Stimulated activated naive CD8-positive, alpha-beta T cell treated with anti-CD3 and anti-CD28 coated beads, Interleukin-15, Interleukin-2, amounts not matched to agents 100 ng/mL and 50 ng/mL, for 24 hours (primary cell): ENCODE measurements at regions not wholly inside any gene's neighbourhood (a gene's known extent, or its start where the extent isn't known, plus 50 kb on each side); places are given as distances from the start of the nearest gene placed in this dataset.
"Not testable (repeated sequence)": the region's sequence is repeated elsewhere in the genome, so short reads cannot be mapped to it uniquely, and the experiment has no call there.

ENCODE experiments used
- H3K27ac Mint-ChIP-seq: one replicate; pipeline ENCODE4 v1.8.0; 2021; ENCODE audit warnings: mild to moderate bottlenecking, mixed read lengths
- H3K27me3 Mint-ChIP-seq: one replicate; pipeline ENCODE4 v1.8.0; 2021; ENCODE audit warnings: mixed read lengths
- H3K36me3 Mint-ChIP-seq: one replicate; pipeline ENCODE4 v1.8.0; 2021; ENCODE audit warnings: low read depth, mixed read lengths
- H3K4me1 Mint-ChIP-seq: one replicate; pipeline ENCODE4 v1.8.0; 2021; ENCODE audit warnings: low read depth, mixed read lengths
- H3K4me3 Mint-ChIP-seq: one replicate; pipeline ENCODE4 v1.8.0; 2021; ENCODE audit warnings: mild to moderate bottlenecking, mixed read lengths
- H3K9me3 Mint-ChIP-seq: one replicate; pipeline ENCODE4 v1.8.0; 2021; ENCODE audit warnings: mixed read lengths

DNA sequence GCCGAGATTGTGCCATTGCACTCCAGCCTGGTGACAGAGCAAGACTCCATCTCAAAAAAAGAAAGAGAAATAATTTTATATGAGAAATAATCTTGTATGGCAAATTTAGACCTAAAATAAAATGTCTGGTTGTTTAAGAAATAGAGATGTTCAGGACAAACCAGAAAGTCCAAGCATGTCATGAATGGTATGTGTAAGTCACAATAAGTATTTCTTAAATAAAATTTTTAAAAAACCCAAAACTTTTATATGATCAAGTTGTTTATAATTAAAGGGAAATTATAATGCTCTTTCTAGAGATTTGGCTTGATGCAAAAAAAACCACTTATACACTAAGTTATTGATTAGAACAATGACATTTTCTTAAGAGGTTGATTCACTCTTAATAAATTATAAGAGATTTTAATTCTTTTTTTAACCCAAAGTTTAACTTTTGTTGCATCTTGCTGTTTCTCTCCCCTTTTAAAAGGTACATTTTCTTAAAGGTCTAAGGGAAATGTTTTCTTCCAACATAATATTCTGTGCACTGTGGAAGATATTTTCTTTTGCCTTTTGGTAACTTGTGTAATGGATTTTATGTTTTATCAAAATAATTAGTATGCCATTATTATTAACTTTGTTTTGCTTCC is 105.7 kb downstream of the RTP4 start:
- H3K4me3 Mint-ChIP-seq: no peak overlapping the region
- H3K27ac Mint-ChIP-seq: no peak overlapping the region
- peaks cover 13% of the 10 kb centered on the region for H3K9me3 Mint-ChIP-seq
- H3K36me3 Mint-ChIP-seq: no peaks in the 10 kb centered on the region
- peaks cover 12% of the 10 kb centered on the region for H3K27me3 Mint-ChIP-seq
- H3K4me1 Mint-ChIP-seq: no peaks in the 10 kb centered on the region

DNA sequence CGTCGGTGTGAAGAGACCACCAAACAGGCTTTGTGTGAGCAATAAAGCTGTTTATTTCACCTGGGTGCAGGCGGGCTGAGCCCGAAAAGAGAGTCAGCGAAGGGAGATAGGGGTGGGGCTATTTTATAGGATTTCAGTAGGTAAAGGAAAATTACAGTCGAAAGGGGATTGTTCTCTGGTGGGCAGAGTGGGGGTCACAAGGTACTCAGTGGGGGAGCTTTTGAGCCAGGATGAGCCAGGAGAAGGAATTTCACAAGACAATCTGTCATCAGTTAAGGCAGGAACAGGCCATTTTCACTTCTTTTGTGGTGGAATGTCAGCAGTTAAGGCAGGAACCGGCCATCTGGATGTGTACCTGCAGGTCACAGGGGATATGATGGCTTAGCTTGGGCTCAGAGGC is 98.1 kb downstream of the RTP4 start:
- H3K27me3 Mint-ChIP-seq: peaks cover 12% of the 10 kb centered on the region
- H3K4me1 Mint-ChIP-seq, H3K4me3 Mint-ChIP-seq, H3K9me3 Mint-ChIP-seq, H3K36me3 Mint-ChIP-seq, H3K27ac Mint-ChIP-seq: not testable (repeated sequence)

DNA sequence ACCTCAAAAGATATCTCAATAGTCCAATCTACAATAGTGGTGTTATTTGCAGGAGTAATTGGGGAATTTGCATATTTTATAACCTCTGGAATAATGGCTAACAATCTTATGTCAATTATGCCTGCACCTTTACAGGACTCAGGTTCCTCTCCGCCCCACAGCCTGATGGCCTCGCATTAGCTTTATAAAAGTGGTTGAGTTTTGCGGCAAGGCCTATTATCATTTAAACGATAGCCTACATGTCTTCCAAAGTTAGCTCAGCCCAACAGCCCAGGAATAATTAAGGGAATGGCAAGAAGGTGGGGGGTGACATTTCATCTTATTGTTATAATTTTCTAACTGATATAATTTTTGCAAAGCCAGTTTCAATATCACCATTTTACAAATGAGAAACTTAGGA is 97.3 kb downstream of the RTP4 start:
- H3K27me3 Mint-ChIP-seq: peaks cover 11% of the 10 kb centered on the region
- no peak overlapping the region for H3K4me3 Mint-ChIP-seq
- H3K27ac Mint-ChIP-seq: no peak overlapping the region
- H3K9me3 Mint-ChIP-seq: no peaks in the 10 kb centered on the region
- H3K36me3 Mint-ChIP-seq: no peaks in the 10 kb centered on the region
- H3K4me1 Mint-ChIP-seq: no peaks in the 10 kb centered on the region

DNA sequence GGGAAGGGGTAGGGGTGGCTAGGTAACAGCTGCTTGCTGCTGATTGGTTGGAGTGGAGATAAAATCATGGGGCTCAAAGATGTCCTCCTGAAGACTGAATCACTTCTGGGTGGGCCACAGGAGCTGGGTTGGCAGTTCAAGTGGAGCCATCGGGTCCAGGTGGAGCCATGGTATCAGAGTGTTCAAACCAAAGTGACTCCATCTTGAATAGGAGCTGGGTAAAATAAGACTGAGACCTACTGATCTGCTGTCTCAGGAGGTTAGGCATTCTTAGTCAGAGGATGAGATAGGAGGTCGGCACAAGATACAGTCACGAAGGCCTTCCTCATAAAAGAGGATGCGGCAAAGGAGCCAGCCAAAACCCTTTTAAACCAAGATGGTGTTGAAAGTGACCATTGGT is 96.5 kb downstream of the RTP4 start:
- H3K36me3 Mint-ChIP-seq: no peaks in the 10 kb centered on the region
- H3K27me3 Mint-ChIP-seq: peaks cover 7% of the 10 kb centered on the region
- no peaks in the 10 kb centered on the region for H3K9me3 Mint-ChIP-seq
- no peak overlapping the region for H3K4me3 Mint-ChIP-seq
- H3K27ac Mint-ChIP-seq: no peak overlapping the region
- no peaks in the 10 kb centered on the region for H3K4me1 Mint-ChIP-seq

DNA sequence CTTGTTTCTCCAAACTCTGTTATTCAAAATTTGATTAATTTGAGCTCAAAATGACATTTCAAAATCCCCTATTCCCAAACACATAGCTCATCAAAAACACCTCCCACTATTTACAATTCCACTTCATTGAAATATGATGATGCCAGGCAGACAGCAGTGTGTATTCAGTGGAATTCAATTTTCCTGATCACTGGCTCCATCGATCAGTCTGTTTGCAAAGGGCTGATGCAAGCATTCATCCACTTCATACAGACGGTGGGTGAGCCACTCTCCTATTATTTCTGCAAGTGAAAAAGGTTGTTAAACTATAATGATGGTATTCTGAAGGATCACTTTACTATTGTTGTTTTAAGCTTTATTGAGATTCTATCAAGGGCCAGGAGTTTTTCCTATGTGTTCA is 90.7 kb downstream of the RTP4 start:
- Mint-ChIP-seq H3K27me3 (peaks cover 18% of the 10 kb centered on the region), H3K4me1 (no peaks in the 10 kb centered on the region), H3K9me3 (no peaks in the 10 kb centered on the region), H3K4me3 (no peak overlapping the region), H3K36me3 (no peaks in the 10 kb centered on the region), H3K27ac (no peak overlapping the region)

DNA sequence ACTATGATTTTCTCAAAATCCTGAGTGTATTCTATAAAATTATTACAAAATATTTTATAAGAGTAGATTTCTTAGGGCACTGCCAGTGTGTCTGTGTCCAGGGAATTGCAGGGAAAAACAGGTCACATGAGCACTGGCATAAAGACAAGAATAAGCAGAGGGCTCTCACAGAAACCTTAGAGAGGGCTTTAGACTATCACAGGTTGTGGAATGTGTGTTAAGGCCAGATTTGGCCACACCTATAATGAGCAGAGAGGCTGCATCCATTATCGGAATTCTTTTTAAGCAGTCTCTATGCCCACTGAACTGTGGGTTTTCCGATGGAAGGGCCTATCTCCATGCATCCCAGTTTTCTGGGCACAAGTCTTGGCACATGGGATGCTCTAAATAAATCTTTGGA is 90.2 kb downstream of the RTP4 start:
- H3K27ac Mint-ChIP-seq: no peak overlapping the region
- no peaks in the 10 kb centered on the region for H3K36me3 Mint-ChIP-seq

DNA sequence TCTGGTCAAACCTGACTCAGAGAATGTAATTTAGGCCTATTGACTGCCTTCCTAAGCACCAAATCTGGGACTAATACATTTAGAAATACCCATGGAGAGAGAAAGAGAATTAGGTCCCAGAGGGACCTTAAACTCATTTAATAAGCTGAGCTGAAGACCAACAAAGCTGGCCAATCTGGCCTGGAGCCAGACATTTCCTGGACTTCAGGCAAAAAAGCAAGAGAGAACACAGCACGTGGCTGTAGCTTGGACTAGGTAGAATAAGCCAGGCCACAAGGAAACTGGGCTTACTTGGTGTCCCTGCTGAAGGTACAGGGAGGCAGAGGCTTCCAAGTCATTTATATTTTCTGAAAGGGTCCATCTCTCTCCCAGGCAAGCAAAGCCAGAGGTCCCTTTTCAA is 88.1 kb downstream of the RTP4 start:
- H3K4me1 Mint-ChIP-seq: no peaks in the 10 kb centered on the region
- peaks cover 20% of the 10 kb centered on the region for H3K27me3 Mint-ChIP-seq
- no peaks in the 10 kb centered on the region for H3K9me3 Mint-ChIP-seq
- no peak overlapping the region for H3K4me3 Mint-ChIP-seq
- H3K36me3 Mint-ChIP-seq: no peaks in the 10 kb centered on the region
- H3K27ac Mint-ChIP-seq: no peak overlapping the region

More for the DNA sequence above, 90.2 kb downstream of the RTP4 start:
- peaks cover 17% of the 10 kb centered on the region for H3K27me3 Mint-ChIP-seq
- H3K4me3 Mint-ChIP-seq: no peak overlapping the region
- no peaks in the 10 kb centered on the region for H3K9me3 Mint-ChIP-seq
- H3K4me1 Mint-ChIP-seq: no peaks in the 10 kb centered on the region

DNA sequence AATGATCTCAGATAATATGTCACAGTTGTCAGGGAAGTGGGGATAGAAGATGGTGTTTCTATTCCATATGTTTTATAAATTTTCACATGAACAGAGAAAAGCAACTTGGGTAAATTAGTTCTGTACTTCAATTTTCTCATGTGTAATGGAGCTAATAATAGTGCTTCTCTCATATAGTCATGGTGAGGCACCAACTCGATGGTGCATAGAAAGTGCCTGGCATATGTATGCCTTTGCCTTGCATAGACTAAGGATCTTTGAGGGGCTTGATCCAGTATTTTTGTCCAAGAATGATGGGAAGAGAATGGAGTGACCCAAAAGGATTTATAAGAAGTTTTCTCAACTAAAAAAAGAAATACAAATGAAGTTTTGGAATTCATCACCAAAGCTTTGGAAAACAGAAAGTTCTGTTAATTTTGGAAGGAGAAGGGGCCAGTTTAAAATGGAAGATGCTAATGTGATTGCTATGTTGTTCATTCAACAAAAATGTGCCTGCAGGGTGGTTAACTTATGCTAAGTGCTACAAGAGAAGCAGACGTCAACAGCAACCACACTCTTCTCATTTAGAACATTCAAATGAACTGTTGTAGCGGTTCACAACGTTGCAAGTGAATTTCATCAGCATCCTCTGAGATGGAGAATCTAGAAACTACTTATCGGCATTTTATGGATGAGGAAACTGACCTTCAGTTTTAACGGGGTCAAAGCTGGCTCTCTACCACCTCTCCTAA is 86.1 kb downstream of the RTP4 start:
- Mint-ChIP-seq H3K27ac (no peak overlapping the region), H3K4me1 (no peaks in the 10 kb centered on the region), H3K27me3 (peaks cover 19% of the 10 kb centered on the region), H3K9me3 (no peaks in the 10 kb centered on the region), H3K36me3 (no peaks in the 10 kb centered on the region), H3K4me3 (no peak overlapping the region)

DNA sequence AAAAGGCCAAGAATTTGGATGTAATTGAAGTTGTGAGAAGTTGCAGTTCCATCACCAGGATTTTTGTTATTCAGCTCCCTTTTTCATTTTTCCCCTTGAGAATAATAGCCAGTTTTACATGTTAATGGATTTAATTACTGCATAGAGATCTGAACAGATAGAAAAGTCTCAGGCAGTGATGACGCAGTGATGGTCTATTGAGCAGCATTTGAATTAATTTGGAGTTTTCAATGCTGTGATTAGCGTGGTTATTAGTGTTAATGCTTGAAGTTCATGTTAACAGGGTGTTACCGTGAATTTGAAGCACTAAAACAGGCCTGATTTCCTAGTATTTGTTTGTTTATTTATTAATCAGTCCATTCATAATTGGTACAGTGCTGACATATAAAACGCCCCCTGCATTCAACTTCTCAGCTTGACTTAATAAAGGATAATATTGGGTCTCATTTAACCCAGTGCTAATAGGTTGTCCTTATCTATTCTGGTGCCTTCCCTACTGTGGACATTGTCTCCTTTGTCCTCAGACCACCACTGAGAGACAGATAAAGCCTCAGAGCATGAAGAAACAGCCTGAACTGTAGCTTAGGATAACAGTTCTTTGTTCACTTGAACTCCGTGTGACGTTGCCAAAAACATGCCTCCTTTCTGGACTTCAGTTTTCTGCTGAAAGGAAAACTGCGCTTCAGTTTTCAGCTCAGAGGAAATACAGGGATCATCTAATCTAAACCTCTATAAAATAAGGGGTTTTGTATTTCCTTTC is 82.4 kb downstream of the RTP4 start:
- Mint-ChIP-seq H3K27me3 (peaks cover 12% of the 10 kb centered on the region), H3K4me1 (no peaks in the 10 kb centered on the region), H3K27ac (no peak overlapping the region), H3K36me3 (no peaks in the 10 kb centered on the region), H3K9me3 (no peaks in the 10 kb centered on the region), H3K4me3 (no peak overlapping the region)

DNA sequence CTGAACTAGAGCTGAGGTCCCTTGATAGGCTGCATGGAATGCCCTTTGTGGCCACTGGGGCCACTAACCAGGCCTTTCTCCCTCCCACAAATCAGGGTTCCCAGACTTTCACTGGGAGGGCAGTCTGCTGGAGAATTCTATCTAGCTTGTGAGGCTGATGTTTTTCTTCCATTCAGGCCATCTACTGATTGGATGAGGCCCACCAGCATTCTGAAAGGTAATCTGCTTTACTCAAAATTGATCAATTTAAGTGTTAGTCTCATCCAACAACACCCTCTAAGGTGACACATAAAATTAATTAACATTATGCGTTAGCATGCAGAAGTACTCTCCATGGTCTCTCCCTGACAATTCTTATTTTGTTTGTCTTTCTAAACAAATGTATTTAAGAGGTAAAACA is 80.5 kb downstream of the RTP4 start:
- Mint-ChIP-seq H3K27ac (no peak overlapping the region), H3K36me3 (no peaks in the 10 kb centered on the region), H3K4me3 (no peak overlapping the region), H3K9me3 (no peaks in the 10 kb centered on the region), H3K4me1 (no peaks in the 10 kb centered on the region), H3K27me3 (peaks cover 10% of the 10 kb centered on the region)

DNA sequence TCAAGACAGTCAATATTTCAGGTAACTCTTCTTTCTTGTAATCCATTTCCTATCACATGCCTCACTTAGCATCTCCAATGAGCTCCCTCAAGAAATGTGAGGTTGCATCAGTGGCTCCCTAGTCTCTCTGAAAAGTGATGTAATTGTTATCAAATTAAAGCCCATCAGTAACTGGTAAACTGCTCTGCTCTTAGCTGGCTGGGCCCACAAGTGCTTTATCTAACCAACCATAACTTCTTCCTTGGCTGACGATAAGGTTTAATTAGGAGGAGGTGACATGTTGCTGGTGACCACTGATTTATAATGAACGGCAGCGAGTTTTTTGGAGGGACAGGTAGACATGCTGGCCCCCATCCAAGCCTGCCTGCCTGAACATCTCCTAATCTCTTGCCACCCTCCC is 79.6 kb downstream of the RTP4 start:
- H3K36me3 Mint-ChIP-seq: no peaks in the 10 kb centered on the region
- no peak overlapping the region for H3K27ac Mint-ChIP-seq

DNA sequence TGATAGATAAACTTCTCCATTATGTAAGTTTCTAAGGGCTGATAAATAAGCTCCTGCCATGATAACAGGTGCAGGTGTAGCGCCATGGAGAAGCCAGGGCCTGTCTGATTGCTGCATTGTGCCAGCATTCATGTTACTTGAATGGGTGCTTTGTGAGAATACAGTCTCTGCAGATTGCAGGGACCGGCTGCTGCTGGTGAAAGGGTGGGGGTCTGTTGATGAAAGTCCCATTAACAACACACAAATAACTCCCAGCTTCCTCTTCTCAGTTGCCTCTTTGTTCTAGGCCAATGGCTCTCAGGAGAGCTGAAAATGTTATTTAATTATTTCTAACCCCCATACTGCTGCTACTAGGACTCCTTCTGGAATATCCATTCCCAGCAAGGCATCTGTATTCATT is 77.2 kb downstream of the RTP4 start:
- H3K4me3 Mint-ChIP-seq: no peak overlapping the region
- peaks cover 14% of the 10 kb centered on the region for H3K27me3 Mint-ChIP-seq
- H3K9me3 Mint-ChIP-seq: no peaks in the 10 kb centered on the region
- H3K27ac Mint-ChIP-seq: no peak overlapping the region
- H3K4me1 Mint-ChIP-seq: no peaks in the 10 kb centered on the region
- no peaks in the 10 kb centered on the region for H3K36me3 Mint-ChIP-seq

More for the DNA sequence above, 79.6 kb downstream of the RTP4 start:
- Mint-ChIP-seq H3K4me3 (no peak overlapping the region), H3K27me3 (peaks cover 12% of the 10 kb centered on the region), H3K9me3 (no peaks in the 10 kb centered on the region), H3K4me1 (no peaks in the 10 kb centered on the region)

DNA sequence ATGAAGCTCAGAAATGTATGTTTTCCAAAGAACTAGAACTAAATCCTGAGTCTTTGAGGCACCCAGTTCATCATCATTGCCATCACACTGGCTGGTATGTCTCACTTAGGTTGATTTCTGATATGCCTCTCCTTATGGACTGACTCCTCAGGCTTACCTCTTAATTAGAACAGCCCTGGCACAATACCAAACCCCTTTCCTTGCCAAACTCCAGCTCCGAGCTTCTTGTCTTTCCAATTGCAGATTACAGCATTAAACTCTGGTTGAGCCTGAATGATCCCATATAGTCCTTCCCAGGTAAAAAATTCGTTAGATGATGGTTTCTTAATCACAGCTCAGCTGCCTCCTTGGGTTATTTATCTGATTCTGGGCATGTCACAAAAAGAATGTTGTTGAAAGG is 66.3 kb downstream of the RTP4 start:
- no peaks in the 10 kb centered on the region for H3K36me3 Mint-ChIP-seq
- no peaks in the 10 kb centered on the region for H3K9me3 Mint-ChIP-seq
- H3K4me3 Mint-ChIP-seq: no peak overlapping the region
- peaks cover 17% of the 10 kb centered on the region for H3K27me3 Mint-ChIP-seq
- H3K27ac Mint-ChIP-seq: no peak overlapping the region
- H3K4me1 Mint-ChIP-seq: no peaks in the 10 kb centered on the region

DNA sequence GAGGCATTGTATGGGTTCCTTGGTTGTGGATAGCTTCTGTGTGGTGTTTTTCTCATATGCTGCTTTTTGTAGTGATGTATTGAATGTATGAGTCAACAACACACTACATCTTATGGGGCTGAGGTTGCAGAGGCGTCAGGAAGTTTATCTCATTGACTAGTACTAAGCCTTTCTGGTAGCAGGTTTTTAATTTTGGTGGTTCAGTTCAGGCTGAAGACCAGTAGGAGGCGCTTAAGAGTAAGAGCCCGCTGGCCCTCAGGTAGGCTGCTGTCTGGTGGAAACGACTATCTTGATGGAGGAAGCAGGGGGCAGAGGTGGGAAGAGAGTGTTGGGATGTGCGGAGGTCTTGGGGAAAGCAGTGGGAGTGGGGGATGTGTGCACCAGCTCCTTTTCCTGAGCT is 62.4 kb downstream of the RTP4 start:
- Mint-ChIP-seq H3K9me3 (no peaks in the 10 kb centered on the region), H3K36me3 (no peaks in the 10 kb centered on the region), H3K4me1 (no peaks in the 10 kb centered on the region), H3K4me3 (no peak overlapping the region), H3K27ac (no peak overlapping the region), H3K27me3 (peaks cover 20% of the 10 kb centered on the region)
